Upper lobe of left lung (tissue), 6 donors: ENCODE measurements at regions not wholly inside any gene's neighbourhood (a gene's known extent, or its start where the extent isn't known, plus 50 kb on each side); places are given as distances from the start of the nearest gene placed in this dataset.

Source experiments
- ATAC-seq, 2 donors: fragments of 200-7000 bp; cut with Tn5 transposase; one replicate each; pipeline ENCODE4 v1.9.1; 2022; ENCODE audit warnings: mild to moderate bottlenecking in 2 of 2, moderate library complexity in 2 of 2; ENCODE audit not compliant: low FRiP score in 2 of 2
- DNase-seq, 2 donors: peaks; one replicate each; pipeline ENCODE4 v3.0.0-alpha.2; 2019 to 2020
- H3K27ac ChIP-seq, 4 donors: fragments of 200-600 bp; sonication (generic); one replicate each; pipeline ENCODE4 v1.5.1; 2016 to 2019
- H3K27me3 ChIP-seq, 4 donors: fragments of 200-600 bp; sonication (generic); one replicate each; pipeline ENCODE4 v1.5.1; 2017 to 2019
- H3K36me3 ChIP-seq, 4 donors: fragments of 200-600 bp; sonication (generic); one replicate each; pipeline ENCODE4 v1.5.1; 2016 to 2019
- H3K4me1 ChIP-seq, 4 donors: fragments of 200-600 bp; sonication (generic); one replicate each; pipeline ENCODE4 v1.5.1; 2018 to 2019
- H3K4me3 ChIP-seq, 4 donors: fragments of 200-600 bp; sonication (generic); one replicate each; pipeline ENCODE4 v1.5.1; 2017 to 2019; ENCODE audit warnings: mild to moderate bottlenecking in 2 of 4, moderate library complexity in 1 of 4
- H3K9me3 ChIP-seq, 4 donors: fragments of 200-600 bp; sonication (generic); one replicate each; pipeline ENCODE4 v1.5.1; 2018 to 2019
- EP300 ChIP-seq, 4 donors: sonication (generic); formaldehyde crosslinking; IDR thresholded peaks; one replicate each; pipeline ENCODE4 v1.5.1; 2017; ENCODE audit warnings: antibody characterized with exemption in 4 of 4, control low read depth in 2 of 4
- POLR2A ChIP-seq, 4 donors: fragments of 450-650 bp; IDR thresholded peaks; one replicate each; pipeline ENCODE4 v1.5.1; 2016 to 2017; ENCODE audit warnings: antibody characterized with exemption in 4 of 4, mild to moderate bottlenecking in 2 of 4
- POLR2AphosphoS5 ChIP-seq, 2 donors: sonication (generic); formaldehyde crosslinking; IDR thresholded peaks; one replicate each; pipeline ENCODE4 v1.5.1; 2017; ENCODE audit warnings: antibody characterized with exemption in 2 of 2
- WGBS, 2 donors: methylation state at CpG; one replicate each; pipeline ENCODE4 v1.1.5; 2017 to 2018; 5-methylcytosine and 5-hydroxymethylcytosine counted together
- TF ChIP-seq, protein P1 (sequence below), 6 experiments: fragments of 450-650 bp in 4 of 6; fragments of 200-600 bp in 2 of 6; sonication (generic) in 2 of 6; IDR thresholded peaks; one replicate each; pipeline ENCODE4 v1.5.1; 2016 to 2019; ENCODE audit warnings: antibody characterized with exemption in 6 of 6
- donor health status: DM: no; HTN: no; CAD: no; lungs with moderate emphysema.
- donor health status: DM: no; HTN: yes; CAD: no; lungs with severe emphysema.

DNA sequence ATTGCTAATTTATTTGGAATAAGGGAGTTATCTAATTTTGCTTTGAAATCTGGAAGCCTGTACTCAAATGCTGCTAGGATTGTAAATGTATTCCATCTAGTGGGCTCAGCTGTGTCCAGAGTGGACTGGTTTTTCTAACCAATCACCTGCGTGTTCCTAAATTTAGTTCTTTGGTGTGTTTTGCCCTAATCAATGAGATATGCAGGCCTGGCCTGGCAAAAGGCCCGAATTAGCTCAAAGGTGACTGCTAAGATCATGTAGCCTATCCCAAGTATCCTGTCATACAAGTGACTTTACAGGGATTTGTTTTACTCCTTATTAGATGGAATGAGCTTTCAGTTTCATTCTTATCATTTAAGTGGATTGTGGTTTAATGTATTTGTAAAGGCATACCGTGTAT lies 51.3 kb upstream of the ARMC2 start:
- Histone ChIP-seq H3K9me3 (no peaks in the 10 kb centered on the region), H3K4me1 (peaks cover 9 to 16% (median 12%) of the 10 kb centered on the region in 4 donors), H3K4me3 (no peak overlapping the region), H3K27me3 (no peaks in the 10 kb centered on the region), H3K27ac (no peak overlapping the region), H3K36me3 (no peaks in the 10 kb centered on the region)
- WGBS, 2 donors, result 63 to 69% methylated on average over 3 of the region's 3 CpGs
- no peak for ATAC-seq
- no peak for TF ChIP-seq POLR2A (IDR thresholded peaks at IDR 0.05)
- TF ChIP-seq EP300 (IDR thresholded peaks at IDR 0.05), result no peak
- TF ChIP-seq, protein P1, sequence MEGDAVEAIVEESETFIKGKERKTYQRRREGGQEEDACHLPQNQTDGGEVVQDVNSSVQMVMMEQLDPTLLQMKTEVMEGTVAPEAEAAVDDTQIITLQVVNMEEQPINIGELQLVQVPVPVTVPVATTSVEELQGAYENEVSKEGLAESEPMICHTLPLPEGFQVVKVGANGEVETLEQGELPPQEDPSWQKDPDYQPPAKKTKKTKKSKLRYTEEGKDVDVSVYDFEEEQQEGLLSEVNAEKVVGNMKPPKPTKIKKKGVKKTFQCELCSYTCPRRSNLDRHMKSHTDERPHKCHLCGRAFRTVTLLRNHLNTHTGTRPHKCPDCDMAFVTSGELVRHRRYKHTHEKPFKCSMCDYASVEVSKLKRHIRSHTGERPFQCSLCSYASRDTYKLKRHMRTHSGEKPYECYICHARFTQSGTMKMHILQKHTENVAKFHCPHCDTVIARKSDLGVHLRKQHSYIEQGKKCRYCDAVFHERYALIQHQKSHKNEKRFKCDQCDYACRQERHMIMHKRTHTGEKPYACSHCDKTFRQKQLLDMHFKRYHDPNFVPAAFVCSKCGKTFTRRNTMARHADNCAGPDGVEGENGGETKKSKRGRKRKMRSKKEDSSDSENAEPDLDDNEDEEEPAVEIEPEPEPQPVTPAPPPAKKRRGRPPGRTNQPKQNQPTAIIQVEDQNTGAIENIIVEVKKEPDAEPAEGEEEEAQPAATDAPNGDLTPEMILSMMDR (IDR thresholded peaks at IDR 0.05), result no peak
- no peak for TF ChIP-seq POLR2AphosphoS5 (IDR thresholded peaks at IDR 0.05)
- DNase-seq, result no peak

DNA sequence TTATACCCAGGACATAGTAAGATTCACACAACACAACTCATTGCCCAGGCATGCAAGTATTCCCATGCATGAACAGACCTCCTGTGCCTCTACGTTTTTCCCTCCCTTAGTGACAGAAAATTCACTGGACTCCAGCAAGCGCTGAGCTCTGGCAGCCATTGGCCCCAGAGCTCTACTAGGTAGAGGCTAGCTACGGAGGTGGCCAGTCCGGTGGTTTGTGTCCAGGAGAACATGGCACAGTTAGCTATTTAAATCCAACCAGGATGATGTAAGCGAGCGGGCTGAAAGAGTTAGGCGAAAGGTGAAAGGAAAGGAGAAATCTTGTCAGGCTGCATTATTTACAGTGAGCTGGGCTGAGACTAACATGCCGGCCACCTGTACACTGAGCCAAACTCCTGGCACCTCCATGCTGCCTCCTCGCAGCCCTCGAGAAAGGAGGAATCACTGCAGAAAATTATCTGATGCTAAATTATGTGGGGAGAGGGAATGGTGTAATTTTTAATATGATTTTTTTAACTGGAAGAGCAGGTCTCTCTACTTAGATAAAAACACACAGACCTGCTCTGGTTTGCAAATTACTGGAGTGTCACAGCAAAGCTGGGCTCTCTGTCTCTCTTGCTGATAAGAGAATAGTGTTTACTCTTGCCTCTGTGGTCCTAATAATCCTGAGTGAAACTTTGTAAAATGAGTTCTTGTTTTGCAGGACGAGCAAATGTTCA lies 50.1 kb upstream of the ARMC2 start:
- TF ChIP-seq POLR2A (IDR thresholded peaks at IDR 0.05) (no peak), EP300 (IDR thresholded peaks at IDR 0.05) (no peak), POLR2AphosphoS5 (IDR thresholded peaks at IDR 0.05) (no peak)
- H3K27ac ChIP-seq, result peak overlapping the region in 2 of 4 donors; percentile 26 to 62
- WGBS, 2 donors, result 50 to 52% methylated on average over 11 of the region's 11 CpGs

More for the DNA sequence above, 50.1 kb upstream of the ARMC2 start:
- H3K27me3 ChIP-seq, result no peaks in the 10 kb centered on the region
- no peak for ATAC-seq
- H3K9me3 ChIP-seq, result no peaks in the 10 kb centered on the region
- no peak for DNase-seq
- H3K4me1 ChIP-seq, result peaks cover 9 to 16% (median 12%) of the 10 kb centered on the region in 4 donors
- H3K4me3 ChIP-seq, result no peak overlapping the region
- no peaks in the 10 kb centered on the region for H3K36me3 ChIP-seq
